GM21526 (cell line): ENCODE measurements at regions not wholly inside any gene's neighbourhood (a gene's known extent, or its start where the extent isn't known, plus 50 kb on each side); places are given as distances from the start of the nearest gene placed in this dataset.

Source experiments
- ATAC-seq: cut with Tn5 transposase; IDR thresholded peaks from one replicate; pipeline ENCODE4 v1.9.1; 2021; ENCODE audit warnings: moderate library complexity; ENCODE audit not compliant: unreplicated experiment, low FRiP score

DNA sequence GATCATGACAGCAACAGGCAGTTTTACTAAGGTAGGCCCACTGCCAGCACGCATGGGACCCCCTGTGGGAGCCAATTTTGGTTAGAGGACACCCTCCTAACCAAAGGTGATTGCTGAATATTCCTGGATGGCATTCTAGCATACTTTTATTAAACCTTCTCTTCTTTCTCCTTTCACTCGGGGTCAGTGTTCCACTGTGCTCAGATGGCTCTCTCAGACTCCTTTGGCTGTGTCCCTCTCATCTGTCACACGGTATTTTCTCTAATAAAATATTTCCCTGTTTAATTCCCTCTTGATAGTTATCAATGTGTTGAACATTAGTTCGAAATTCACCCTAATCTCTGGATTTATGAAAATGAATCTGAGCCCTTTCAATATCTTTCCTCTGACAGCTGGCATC is 1315.3 kb downstream of the FSTL5 start:
- no peak for ATAC-seq

DNA sequence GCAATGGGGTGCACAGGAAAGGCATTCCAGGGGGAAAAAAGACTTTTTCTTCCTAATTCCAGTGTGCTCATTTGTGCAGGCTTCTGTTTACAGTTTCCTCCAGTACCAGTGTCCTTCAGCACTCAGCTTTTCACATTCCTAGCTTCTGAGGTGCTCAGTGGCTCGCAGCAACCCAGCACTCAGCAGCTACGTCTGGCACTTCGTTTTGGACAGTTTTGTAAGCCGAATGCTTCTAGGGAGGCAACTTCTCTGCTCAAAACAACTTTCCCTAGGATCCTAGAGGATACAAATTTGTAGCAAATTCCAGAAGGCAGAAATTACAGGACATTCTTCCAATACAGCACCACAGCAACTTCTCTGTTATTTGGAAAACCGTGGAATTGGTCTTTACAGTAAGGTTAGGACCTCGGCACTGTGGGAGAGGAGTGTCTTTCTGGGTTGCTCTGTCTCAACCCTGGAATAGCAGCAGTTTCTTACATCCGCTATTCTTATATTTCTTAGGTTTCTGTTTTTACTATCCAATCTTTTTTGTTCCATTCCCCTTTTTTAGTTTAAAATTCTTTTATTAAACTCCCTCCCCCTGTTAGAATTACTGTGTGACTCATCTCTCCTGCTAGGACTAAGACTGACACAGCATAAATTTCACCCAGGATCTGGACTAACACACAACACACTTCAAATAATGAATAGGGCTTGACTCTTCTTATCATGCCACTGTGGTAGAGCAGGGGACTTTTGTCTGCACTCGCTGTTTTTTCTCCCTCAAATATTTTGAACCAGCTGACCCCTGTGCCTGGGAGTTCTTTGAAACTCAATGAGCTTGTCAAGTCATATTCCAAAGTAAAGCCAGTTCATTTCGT is 1314.7 kb downstream of the FSTL5 start:
- no peak for ATAC-seq

DNA sequence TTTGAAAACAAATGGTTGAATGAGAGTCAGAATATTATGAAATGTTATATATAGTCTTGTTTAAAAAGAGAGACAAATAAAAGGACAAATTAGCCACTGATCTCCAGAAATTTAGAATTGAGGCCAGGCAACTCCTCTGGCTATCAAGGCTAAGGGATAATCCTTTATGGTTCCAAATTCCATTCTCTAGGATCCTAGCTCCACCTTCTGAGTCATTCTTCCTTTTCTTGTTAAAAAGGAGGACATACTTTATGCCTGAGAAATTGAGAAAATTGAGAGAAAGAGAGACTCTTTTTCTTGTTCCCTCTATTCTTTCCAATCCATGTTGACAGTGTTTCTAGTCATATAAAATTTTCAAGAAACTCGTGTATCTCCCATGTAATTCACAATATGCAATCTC is 1299.5 kb downstream of the FSTL5 start:
- ATAC-seq: no peak

DNA sequence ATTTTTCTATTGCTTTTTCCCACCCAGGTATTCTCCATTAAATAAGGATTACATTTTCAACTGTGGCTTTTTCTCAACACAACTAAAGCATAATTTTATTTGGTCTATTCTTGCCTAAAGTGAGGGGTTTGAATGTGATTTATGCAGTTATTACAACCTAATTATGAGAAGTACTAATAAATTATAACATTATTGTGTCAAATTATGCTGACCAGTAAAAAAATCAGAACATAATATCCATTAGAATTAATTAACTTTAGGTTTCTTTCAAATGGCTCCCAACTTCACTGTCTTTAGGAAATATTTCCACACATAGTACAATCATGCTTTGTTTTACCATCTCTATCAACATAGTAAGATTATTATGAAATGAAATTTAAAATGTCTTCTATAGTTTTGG is 1293.9 kb downstream of the FSTL5 start:
- ATAC-seq: no peak

DNA sequence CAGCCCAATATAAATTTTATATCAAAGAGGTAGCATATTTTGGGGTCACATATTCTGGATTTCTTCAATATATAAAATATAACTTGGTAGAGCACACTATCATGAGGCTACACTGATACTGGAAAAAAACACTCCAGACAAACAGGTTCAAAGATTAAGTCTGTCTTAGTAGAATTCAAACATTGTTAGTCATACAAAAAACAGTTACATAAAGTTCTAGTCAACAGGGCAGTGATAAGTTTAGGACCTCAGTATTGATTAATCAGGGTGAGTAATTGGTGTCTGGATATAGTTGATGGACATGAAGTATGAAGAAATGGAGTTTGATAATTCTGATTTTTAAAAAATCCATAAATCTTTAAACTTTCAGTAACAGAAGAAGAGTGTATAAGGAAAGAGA is 1291.3 kb downstream of the FSTL5 start:
- ATAC-seq: no peak

DNA sequence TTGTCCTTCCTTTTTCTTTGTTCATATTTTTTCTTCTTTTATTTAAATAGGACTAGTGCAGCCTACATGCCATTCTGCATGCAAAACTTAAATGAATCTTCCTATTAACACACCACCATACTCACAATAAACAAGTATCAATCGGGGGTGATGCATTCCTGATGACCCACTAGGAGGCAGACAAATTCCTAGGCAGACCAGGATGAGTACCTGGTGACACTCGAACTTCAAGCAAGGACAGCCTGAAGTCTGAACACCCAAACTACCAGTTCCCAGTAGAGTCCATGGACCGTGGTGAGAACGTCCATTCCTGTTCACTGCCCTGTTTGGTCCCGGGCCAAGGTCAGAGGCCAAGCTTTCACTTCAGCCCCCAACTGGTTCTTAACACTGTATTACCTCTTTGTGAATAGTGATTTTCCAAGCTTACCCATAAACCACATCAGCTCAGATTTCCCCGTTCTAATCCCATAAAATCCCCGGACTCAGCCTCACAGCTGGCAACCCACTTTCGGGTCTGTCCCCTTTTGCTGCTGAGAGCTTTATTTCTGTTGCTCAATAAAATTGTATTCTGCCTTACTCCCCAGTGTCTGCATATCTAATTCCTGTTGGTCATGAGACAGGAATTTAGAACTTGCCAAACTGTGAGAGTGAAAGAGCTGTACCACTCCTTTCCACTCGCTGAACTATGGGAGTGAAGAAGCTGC is 1286.6 kb downstream of the FSTL5 start:
- ATAC-seq: no peak

DNA sequence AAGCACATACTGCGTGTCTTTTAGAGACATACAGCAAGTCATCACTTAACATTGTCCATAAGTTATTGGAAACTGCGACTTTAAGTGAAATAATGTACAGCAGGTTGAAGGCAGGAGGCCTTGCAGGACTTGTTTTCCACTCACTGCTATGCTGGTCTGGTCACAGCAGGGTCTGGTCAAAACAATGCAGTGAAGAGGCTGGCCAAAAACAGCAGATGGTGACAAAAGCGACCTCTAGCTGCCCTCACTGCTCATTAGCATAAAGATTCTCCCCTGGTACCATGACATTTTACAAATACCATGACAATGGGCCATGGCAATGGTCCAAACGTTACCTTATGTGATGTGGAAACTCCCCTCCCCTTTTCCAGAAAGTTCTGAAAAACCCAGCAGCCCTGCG is 1283.6 kb downstream of the FSTL5 start:
- ATAC-seq: no peak

DNA sequence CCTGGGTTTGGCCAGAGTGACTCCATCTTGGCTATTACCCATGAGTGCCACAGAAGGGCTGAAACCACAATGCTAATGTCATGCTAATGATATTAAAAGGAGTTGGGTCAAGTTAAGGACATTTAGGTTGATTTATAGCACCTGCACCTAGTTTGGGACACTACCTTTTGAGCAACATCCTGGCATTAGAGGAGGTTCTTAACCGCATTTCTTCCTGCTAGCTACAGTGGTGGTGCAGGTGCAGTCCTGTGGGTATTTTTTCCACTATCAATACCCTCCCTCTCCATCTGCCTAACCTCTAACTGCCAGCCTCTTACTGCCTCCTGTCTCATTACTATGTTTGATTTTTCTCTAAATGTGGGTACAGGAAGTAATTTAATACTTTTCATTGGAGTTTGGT is 1276.1 kb downstream of the FSTL5 start:
- ATAC-seq: no peak

DNA sequence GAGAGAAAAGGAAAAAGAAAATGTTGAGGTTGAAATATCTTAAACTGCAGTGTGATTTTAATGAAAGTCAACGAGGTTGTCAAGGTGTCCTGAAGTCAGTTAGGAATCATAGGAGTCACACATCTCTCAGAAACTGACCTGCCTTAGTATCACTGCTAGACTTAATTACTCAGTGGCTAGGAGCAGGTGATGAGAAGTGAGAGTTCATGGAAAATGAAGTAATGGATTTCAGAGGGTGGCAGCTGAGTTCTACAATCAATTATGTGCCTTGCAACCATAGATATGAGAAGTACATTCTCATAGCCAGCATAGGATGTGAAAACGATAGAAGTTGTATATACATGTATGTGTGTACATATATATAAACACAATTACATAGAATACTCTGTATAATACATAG is 1269.7 kb downstream of the FSTL5 start:
- ATAC-seq: no peak

DNA sequence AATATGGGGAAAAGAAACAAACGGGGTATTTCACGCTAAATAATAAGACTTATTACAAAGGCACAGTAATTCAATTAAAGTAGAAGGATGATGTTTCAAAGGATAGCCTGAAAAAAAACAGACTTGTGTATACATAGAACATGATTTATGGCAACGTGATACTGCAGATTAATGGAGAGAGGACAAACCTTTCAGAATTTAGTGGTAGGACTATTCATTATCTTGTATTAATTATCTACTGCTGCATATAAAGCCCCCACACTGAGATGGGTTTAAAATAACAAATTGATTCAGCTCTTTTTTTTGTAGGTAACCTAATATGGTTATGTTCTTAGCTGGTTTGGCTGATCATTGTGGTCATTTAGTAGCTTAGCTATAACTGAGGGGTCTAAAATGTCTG is 1269.0 kb downstream of the FSTL5 start:
- no peak for ATAC-seq

DNA sequence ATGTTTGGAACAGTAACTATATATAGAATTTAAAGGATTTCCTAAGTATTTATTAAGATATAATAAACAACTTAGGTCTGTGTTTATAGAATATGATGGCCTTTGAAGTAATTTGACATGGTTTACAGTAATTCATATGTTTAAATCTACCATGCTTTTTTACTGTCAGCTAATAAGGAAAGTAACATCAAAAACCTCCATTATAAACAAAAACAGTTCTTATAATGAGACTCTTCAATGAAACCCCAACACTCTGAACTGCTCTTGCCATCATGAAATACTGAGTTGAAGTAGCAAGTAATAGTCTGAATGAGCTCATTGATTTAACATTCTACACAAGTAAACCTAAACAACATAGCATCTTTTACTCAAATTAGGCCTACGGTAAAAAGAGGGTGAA is 1236.5 kb downstream of the FSTL5 start:
- no peak for ATAC-seq

DNA sequence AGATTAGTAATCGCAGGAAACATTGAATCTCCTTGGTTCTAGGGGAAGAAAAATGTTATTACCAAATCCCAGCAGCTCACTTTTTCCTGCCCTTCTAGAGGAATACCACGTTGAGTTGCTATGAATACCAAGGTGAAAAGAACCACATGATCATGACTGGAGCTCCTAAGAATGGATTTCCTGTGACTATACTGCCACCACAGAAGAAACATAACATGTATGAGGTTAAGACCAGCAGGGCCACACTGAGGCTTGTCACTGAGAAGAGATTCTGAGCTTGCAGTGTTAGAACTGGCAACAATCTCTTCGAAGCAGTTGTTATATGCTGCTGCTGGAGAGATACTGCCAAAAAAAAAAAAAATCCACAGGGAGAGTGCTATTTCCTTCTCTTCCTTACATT is 1235.3 kb downstream of the FSTL5 start:
- no peak for ATAC-seq

DNA sequence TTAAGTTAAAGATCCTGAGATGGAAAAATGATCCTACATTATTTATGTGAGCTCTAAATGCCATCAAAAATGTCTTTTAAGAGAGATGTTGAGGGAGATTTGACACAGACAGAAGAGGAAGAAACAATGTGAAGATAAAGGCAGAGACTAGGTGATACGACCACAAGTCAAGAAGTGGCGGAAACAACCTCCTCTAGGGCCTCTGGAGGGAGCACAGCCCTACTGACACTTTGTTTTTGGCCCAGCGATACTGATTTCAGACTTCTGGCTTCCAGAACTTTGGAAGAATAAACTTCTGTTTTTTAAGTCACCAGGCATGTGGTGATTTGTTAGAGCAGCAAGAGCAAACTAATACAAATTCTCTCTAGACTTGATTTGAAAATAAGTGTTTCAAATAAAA is 1216.1 kb downstream of the FSTL5 start:
- ATAC-seq: no peak

DNA sequence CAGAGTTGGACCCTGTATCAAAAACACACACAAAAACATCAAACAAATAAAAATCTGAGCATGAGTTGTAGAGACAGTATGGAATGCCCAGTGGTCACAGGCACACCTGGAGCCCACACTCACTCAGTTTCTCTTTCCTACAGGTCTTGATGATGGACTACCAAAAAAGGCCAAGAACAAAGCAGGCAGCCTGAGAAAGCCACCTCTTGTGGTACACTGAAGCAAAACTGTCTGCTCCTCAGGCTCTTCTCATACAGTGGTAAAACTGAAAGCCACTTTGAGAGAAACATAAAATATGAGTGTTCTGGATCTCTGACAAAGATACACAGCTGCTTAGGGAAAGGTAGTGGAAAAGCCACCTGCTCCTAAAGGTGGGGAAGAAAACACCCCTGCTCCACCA is 1206.9 kb downstream of the FSTL5 start:
- no peak for ATAC-seq

DNA sequence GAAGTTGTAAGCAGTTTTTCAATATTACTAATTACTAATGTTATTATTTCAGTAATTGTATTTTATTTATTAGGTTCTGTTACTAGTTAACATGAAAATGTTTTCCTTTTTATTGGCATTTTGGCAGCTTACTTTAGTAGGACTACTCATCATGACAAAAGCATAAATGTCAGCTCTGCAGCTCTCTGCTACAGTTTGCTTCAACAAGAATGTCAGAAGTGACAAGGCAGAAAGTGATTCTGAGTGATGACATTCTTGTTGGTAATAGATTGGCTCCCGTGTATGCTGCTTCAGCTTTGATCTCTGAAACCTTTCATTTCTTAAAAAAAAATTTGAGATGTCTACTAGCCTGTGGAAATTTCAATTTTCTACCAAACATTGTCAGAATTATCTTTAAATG is 1193.9 kb downstream of the FSTL5 start:
- no peak for ATAC-seq

DNA sequence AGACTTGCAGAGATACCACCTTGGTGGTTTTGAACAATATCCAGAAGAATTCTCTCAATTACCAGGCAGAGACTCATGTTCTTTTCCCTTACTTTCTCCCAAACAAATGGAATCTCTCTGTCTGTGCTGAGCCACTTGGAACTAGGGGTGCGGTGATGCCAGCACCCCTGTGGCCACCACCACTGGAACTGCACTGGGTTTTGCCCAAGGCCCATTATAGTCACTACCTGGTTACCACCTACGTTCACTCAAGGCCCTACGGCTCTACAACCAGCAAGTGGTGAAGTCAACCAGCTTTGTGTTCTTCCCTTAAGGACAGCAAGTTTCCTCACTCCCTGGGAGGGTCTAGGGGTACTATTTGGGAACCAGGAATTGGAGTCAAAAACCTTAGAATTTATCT is 1183.7 kb downstream of the FSTL5 start:
- no peak for ATAC-seq

DNA sequence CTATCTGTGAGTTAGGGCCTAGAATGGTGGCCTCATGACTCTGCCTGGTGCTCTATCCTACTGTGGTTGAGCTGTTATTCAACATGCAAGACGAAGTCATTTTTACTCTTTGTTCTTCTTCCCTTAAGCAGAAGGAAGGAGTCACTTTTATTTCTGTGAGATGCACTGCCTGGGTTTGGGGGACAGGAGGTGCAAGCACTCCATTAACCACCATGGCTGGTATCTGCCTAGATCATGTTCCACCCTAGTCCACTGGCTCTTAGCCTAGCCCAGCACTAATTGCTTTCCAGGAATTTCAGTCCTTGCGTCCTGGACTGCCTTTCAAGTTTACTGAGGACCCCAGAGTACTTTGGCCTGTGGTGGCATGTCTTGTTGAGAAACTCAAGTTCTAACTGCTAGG is 1182.7 kb downstream of the FSTL5 start:
- ATAC-seq: no peak

DNA sequence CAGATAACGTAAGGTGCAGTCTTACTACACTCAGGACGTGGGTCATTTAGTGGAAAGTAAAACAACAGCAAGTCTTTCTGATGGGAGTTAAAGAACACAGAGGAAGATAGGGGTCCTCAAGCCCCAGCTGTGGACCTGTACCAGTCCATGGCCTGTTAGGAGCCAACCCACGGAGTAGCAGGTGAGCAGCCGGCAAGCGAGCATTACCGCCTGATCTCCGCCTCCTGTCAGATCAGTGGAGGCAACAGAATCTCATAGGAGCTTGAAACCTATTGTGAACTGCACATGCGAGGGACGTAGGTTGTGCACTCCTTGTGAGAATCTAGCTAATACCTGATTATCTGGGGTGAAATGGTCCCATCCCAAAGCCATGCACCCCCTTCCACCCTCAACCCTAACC is 1180.8 kb downstream of the FSTL5 start:
- no peak for ATAC-seq

DNA sequence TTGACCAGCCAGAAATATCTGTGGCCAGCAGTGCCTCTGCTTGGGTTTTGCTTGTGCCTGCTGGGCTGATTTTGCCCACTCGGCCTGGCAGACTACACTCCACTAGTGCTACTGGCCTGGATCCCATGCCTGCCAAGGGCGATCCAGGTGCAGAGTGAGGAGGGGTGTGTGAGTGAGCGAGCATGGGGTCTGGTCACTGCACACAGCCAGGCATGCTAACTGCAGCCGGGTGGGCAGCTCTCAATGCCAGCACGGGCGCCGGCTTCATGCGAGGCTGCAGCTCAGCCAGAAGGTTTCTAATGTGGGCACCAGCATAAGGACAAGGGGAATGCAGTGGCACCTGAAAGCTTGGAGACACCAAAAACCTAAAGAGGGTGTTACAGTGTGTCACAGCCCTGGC is 1161.4 kb downstream of the FSTL5 start:
- ATAC-seq: no peak

DNA sequence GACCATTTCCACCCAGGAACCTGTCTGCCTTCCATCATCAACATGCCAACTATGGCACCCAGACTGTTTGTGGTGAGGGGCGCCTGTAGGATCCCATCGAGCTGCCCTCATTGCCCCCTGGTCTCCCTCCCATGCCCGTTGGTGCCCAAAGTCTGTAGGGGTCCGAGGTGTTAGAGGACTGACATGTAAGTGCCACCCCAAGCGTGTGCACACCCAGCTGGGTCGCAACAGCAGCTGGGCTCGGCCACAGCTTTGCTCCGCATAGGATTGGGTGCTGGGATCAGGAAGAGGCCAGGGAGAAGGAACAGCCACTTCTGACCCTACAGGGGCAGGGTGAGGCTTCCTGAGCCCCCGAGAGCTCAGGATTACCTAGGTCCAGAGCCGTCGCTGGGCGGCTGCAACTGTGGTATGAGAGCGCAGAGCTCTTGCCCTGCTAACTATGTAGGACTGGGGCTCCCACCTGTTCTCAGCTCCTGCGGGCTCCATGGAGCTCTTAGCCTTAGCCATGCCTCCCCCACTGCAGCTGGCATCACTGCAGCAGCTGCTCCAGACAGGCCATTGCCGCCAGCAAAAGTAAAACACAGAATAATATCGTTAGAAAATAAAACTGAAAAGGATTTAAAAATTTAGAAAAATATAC is 1160.3 kb downstream of the FSTL5 start:
- no peak for ATAC-seq

DNA sequence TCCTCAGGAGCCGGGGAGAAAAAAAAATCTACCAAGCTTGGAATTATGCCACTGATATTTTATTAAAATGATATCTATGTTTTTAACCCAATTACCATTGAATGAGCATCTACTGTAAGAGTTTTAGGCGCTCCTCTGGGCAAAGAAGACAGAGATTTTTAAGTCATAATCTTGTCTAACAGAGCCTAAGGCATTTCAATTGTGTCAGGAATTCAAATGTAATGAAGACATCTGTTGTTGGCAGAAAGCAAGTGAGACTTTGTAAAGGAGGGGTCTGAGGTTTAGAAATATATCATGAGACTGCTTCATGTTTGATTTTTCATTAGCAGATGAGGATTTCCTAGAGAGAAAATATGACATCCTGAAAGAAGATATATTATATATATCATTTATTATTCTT is 1158.1 kb downstream of the FSTL5 start:
- ATAC-seq: no peak

DNA sequence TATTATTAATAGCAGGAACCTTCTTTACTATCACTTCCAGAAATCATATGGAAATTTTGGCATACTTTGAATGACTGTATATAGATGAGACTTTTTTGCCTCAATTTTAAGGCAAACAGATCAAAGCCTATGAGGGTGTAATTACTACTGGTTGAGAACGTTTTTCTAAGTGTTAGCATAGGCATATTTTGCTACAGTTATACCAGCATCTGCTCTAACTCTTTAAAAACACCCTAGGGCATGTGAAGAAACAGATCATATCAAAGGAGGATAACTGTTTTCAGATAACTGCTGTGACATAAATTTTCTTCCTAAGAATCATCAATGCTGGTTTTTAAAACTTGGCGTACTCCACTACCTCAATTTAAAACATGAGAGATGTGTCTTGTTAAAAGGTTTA is 1155.3 kb downstream of the FSTL5 start:
- no peak for ATAC-seq
